Bronchial epithelial cell (primary cell): ENCODE measurements at regions not wholly inside any gene's neighbourhood (a gene's known extent, or its start where the extent isn't known, plus 50 kb on each side); places are given as distances from the start of the nearest gene placed in this dataset.
A peak's percentile ranks its signal among the peaks of the same experiment; 100 is the strongest.

Source experiments
- DNase-seq: peaks from one replicate; pipeline ENCODE4 v3.0.0-alpha.2; 2010; ENCODE audit warnings: low read depth
- FAIRE-seq: peaks from 2 replicates; lab custom pipeline; 2011; peaks lifted over from hg19 to GRCh38; lab: Jason Lieb, UNC
- H3K27me3 ChIP-seq: 2 replicates; pipeline ENCODE4 v1.5.1; 2011; ENCODE audit warnings: low read length; ENCODE audit not compliant: control insufficient read depth, insufficient read depth
- H3K36me3 ChIP-seq: 2 replicates; pipeline ENCODE4 v1.5.1; 2011; ENCODE audit warnings: low read length; ENCODE audit not compliant: control insufficient read depth, insufficient read depth
- H3K4me3 ChIP-seq: 2 replicates; pipeline ENCODE4 v1.5.1; 2011; ENCODE audit warnings: mild to moderate bottlenecking, low read depth, low read length, control low read depth
- TF ChIP-seq, protein P1 (sequence below): IDR thresholded peaks from 2 replicates; pipeline ENCODE4 v1.5.1; 2011; ENCODE audit warnings: mild to moderate bottlenecking, moderate library complexity, low read length, control low read depth, inconsistent platforms; ENCODE audit not compliant: insufficient read depth, severe bottlenecking

DNA sequence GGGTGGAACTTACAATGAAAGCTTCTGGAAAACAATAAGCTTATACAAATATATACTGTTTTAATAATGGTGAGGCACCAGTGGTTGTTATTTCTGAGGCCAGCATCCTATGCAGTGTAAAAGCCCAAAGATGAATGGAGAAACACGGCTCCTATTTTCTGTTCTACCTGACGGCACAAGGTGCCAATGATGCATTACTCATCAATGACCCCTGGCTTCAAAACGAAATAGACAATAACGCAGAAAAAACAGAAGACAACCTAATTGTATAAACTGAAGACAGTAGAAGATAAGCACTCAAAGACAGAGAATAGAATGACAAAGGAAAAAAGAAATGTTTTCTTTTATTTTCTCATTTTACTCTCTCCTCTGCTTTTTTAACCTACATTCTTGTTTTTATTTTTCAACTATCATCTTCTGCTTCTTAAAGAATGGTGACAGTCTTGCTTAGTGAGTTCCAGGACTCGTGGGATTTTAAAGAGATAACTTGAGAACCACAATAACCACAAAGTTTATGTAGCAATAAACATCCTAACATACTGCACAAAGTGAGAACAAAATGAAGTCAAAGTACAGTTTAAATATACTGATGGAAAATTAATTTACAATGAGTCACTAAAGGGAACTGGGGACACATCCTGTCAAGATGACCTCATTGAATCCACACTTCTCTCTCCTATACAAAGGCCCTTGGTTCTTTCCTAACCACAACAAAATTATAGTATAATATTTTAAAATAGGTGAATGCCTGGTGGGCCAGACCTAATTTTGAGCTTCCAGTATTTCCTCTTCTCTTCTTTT, 169.8 kb downstream of the BTC start:
- TF ChIP-seq, protein P1, sequence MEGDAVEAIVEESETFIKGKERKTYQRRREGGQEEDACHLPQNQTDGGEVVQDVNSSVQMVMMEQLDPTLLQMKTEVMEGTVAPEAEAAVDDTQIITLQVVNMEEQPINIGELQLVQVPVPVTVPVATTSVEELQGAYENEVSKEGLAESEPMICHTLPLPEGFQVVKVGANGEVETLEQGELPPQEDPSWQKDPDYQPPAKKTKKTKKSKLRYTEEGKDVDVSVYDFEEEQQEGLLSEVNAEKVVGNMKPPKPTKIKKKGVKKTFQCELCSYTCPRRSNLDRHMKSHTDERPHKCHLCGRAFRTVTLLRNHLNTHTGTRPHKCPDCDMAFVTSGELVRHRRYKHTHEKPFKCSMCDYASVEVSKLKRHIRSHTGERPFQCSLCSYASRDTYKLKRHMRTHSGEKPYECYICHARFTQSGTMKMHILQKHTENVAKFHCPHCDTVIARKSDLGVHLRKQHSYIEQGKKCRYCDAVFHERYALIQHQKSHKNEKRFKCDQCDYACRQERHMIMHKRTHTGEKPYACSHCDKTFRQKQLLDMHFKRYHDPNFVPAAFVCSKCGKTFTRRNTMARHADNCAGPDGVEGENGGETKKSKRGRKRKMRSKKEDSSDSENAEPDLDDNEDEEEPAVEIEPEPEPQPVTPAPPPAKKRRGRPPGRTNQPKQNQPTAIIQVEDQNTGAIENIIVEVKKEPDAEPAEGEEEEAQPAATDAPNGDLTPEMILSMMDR = no peak
- DNase-seq = peak; percentile 86
- no peaks in the 10 kb centered on the region for H3K36me3 ChIP-seq
- FAIRE-seq = no peak
- H3K4me3 ChIP-seq = no peak overlapping the region
- H3K27me3 ChIP-seq = no peaks in the 10 kb centered on the region

DNA sequence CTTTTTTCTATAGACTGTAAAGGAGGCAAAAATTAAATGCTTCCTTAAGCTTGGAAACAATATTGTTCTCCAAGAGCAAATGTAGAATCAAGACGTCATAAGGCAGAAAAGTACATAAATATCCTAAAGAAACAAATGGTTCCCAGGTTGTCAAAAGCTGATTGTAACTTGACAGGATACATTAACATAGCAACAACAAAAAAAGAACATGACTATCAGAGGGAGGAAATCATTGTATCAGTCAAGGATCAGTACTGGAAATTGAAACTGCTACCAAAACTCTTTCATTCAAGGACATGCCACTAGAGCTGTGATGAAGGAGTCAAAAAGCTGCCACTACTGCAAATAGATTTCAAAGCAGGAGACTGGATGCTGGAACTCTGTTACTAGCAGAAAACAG, 168.3 kb downstream of the BTC start:
- no peak for DNase-seq
- Histone ChIP-seq H3K4me3 (no peak overlapping the region), H3K36me3 (no peaks in the 10 kb centered on the region), H3K27me3 (no peaks in the 10 kb centered on the region)
- FAIRE-seq = no peak
- TF ChIP-seq, protein P1 = no peak

DNA sequence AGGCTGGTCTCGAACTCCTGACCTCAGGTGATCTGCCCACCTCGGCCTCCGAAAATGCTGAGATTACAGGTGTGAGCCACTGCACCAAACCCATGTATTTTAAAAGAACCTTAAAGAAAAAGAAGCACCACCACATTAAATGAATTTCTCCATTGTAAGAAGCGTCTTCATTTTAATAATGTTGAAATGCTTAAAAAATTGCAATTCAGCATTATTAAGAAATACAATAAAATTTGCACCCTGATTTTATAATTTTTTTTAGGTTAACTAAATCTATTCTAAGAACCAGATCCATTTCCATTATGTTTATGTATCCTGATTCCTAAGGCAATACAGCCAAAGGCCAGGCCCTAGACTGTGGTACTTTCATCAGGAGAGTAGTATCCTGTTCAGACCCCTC, 167.2 kb downstream of the BTC start:
- Histone ChIP-seq H3K4me3 (no peak overlapping the region), H3K36me3 (no peaks in the 10 kb centered on the region), H3K27me3 (no peaks in the 10 kb centered on the region)
- TF ChIP-seq, protein P1 = no peak
- no peak for DNase-seq
- FAIRE-seq = no peak

- no peak for DNase-seq
- H3K36me3 ChIP-seq = no peaks in the 10 kb centered on the region
- H3K4me3 ChIP-seq = no peak overlapping the region
- TF ChIP-seq, protein P1 = no peak
- FAIRE-seq = no peak
- H3K27me3 ChIP-seq = no peaks in the 10 kb centered on the region
Observed at GRCh38 chr4:74627504-74627903, 166.8 kb downstream of the BTC start.

DNA sequence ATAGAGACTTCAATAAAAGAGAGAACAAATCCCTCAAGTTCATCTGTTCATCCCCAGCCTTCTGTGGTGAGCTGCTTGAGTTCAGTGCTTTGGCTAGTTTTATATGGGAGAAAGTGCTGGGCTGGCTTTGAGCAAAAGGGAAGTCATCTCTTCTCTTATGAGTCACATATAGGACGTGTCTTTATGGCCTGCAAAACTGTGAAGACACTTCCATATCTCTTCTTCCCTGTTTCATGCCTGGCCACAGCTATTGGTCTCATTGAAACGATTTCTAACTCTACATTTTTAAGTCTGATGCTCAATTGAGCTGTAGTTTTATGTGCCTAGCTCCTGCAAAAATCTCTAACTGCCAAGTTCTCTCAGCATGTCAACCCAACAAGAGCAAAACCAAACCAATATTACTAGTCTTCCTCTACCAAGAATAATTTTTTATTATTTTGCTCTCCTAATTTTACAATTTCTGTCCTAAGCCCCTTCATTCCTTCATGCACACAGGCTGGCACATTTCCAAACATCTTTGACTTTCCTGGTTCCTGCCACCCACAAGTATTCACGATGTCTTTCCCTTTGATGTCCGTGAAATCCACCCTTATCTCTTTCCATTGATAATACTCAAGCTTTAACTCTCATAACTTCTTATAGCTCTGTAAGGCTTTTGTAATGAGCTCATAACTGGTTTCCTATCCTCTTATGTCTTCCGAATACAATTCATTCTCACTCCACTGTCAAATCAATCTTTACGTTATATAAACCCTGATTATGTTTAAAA, 165.3 kb downstream of the BTC start:
- TF ChIP-seq, protein P1 = no peak
- peak; percentile 41 for DNase-seq
- Histone ChIP-seq H3K36me3 (no peaks in the 10 kb centered on the region), H3K27me3 (no peaks in the 10 kb centered on the region), H3K4me3 (no peak overlapping the region)
- no peak for FAIRE-seq
